Lower leg skin (tissue), 4 donors: ENCODE measurements at regions not wholly inside any gene's neighbourhood (a gene's known extent, or its start where the extent isn't known, plus 50 kb on each side); places are given as distances from the start of the nearest gene placed in this dataset.
A peak's percentile ranks its signal among the peaks of the same experiment; 100 is the strongest.

Experiments used
- DNase-seq, 2 donors: peaks; one replicate each; pipeline ENCODE4 v3.0.0-alpha.2; 2019; ENCODE audit warnings: low spot score in 2 of 2
- H3K4me3 ChIP-seq: fragments of 200-600 bp; sonication (generic); 2 replicates; pipeline ENCODE4 v1.5.1; 2017; ENCODE audit warnings: mild to moderate bottlenecking, low read depth; ENCODE audit not compliant: poor library complexity, severe bottlenecking
- CTCF ChIP-seq, 3 donors: fragments of 450-650 bp; IDR thresholded peaks; one replicate each; pipeline ENCODE4 v1.5.1; 2016; ENCODE audit warnings: antibody characterized with exemption in 3 of 3, mild to moderate bottlenecking in 3 of 3, moderate library complexity in 2 of 3
- POLR2A ChIP-seq, 2 donors: fragments of 450-650 bp; IDR thresholded peaks; one replicate each; pipeline ENCODE4 v1.6.1; 2016 to 2017; ENCODE audit warnings: antibody characterized with exemption in 2 of 2, mild to moderate bottlenecking in 1 of 2, moderate library complexity in 1 of 2
- WGBS, 2 donors: methylation state at CpG; one replicate each; pipeline ENCODE4 v1.1.5; 2018; 5-methylcytosine and 5-hydroxymethylcytosine counted together
- intact Hi-C: fragments of 100-400 bp; cut with DNase I; formaldehyde crosslinking; loops from one replicate; pipeline ENCODE4 v1.15.0; 2023; ENCODE audit warnings: low total_unique reads

- 75 to 84% methylated on average over 5 of the region's 5 CpGs for WGBS, 2 donors
- TF ChIP-seq CTCF (IDR thresholded peaks at IDR 0.05): no peak
- TF ChIP-seq POLR2A (IDR thresholded peaks at IDR 0.05): no peak
- DNase-seq: peak in 1 of 2 donors; percentile 69
- H3K4me3 ChIP-seq: no peak overlapping the region
- intact Hi-C loops: no loop called here
Measured at GRCh38 chr10:130746311-130746710, 565.2 kb downstream of the TCERG1L start.

- H3K4me3 ChIP-seq: no peak overlapping the region
- TF ChIP-seq CTCF (IDR thresholded peaks at IDR 0.05) (no peak), POLR2A (IDR thresholded peaks at IDR 0.05) (no peak)
- WGBS, 2 donors: 60 to 65% methylated on average over 11 of the region's 11 CpGs
- DNase-seq: no peak
- intact Hi-C loops: no loop called here
Measured at GRCh38 chr10:130747356-130747755, 564.2 kb downstream of the TCERG1L start.

GRCh38 chr10:130747946-130748345 is 563.6 kb downstream of the TCERG1L start:
- H3K4me3 ChIP-seq: no peak overlapping the region
- intact Hi-C loops: no loop called here
- WGBS, 2 donors: 89 to 91% methylated on average over 13 of the region's 13 CpGs
- no peak for TF ChIP-seq POLR2A (IDR thresholded peaks at IDR 0.05)
- no peak for TF ChIP-seq CTCF (IDR thresholded peaks at IDR 0.05)
- peak in 1 of 2 donors; percentile 46 for DNase-seq

- intact Hi-C loops: no loop called here
- 65 to 71% methylated on average over 14 of the region's 14 CpGs for WGBS, 2 donors
- H3K4me3 ChIP-seq: no peak overlapping the region
- peak in 1 of 2 donors; percentile 61 for DNase-seq
- TF ChIP-seq POLR2A (IDR thresholded peaks at IDR 0.05) (no peak), CTCF (IDR thresholded peaks at IDR 0.05) (no peak)
Measured at GRCh38 chr10:130748409-130749057, 563.0 kb downstream of the TCERG1L start.

GRCh38 chr10:130749911-130750310 is 561.6 kb downstream of the TCERG1L start:
- intact Hi-C loops: no loop called here
- DNase-seq: no peak
- no peak for TF ChIP-seq POLR2A (IDR thresholded peaks at IDR 0.05)
- TF ChIP-seq CTCF (IDR thresholded peaks at IDR 0.05): no peak
- 0% methylated on average over 2 of the region's 2 CpGs for WGBS, 2 donors
- no peak overlapping the region for H3K4me3 ChIP-seq

GRCh38 chr10:130750441-130750840 is 561.1 kb downstream of the TCERG1L start:
- 34 to 47% methylated on average over 2 of the region's 2 CpGs for WGBS, 2 donors
- intact Hi-C loops: no loop called here
- TF ChIP-seq CTCF (IDR thresholded peaks at IDR 0.05) (no peak), POLR2A (IDR thresholded peaks at IDR 0.05) (no peak)
- no peak overlapping the region for H3K4me3 ChIP-seq
- DNase-seq: peak in 1 of 2 donors; percentile 45
